ENCODE measurements at regions not wholly inside any gene's neighbourhood (a gene's known extent, or its start where the extent isn't known, plus 50 kb on each side); places are given as distances from the start of the nearest gene placed in this dataset.

- TF ChIP-seq POLR2AphosphoS5 (IDR thresholded peaks at IDR 0.05; ENCODE audit: low read depth) (no peak), EZH2phosphoT487 (IDR thresholded peaks at IDR 0.05; ENCODE audit: unreplicated experiment) (no peak), ETS1 (IDR thresholded peaks at IDR 0.05) (no peak), EZH2 (IDR thresholded peaks at IDR 0.05; ENCODE audit: low read depth, unreplicated experiment) (no peak), ZNF114 (CRISPR knock-in tag; IDR thresholded peaks at IDR 0.05) (no peak)
- TF ChIP-seq, protein P1, sequence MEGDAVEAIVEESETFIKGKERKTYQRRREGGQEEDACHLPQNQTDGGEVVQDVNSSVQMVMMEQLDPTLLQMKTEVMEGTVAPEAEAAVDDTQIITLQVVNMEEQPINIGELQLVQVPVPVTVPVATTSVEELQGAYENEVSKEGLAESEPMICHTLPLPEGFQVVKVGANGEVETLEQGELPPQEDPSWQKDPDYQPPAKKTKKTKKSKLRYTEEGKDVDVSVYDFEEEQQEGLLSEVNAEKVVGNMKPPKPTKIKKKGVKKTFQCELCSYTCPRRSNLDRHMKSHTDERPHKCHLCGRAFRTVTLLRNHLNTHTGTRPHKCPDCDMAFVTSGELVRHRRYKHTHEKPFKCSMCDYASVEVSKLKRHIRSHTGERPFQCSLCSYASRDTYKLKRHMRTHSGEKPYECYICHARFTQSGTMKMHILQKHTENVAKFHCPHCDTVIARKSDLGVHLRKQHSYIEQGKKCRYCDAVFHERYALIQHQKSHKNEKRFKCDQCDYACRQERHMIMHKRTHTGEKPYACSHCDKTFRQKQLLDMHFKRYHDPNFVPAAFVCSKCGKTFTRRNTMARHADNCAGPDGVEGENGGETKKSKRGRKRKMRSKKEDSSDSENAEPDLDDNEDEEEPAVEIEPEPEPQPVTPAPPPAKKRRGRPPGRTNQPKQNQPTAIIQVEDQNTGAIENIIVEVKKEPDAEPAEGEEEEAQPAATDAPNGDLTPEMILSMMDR (conservative IDR thresholded peaks at IDR 0.05; ENCODE audit: low read depth in 2 of 2) = peak; percentile 44 to 63
Observed at GRCh38 chr18:47557160-47557559, 305.7 kb upstream of the SKOR2 start.
